Left renal cortex interstitium (tissue), 4 donors: ENCODE measurements at regions not wholly inside any gene's neighbourhood (a gene's known extent, or its start where the extent isn't known, plus 50 kb on each side); places are given as distances from the start of the nearest gene placed in this dataset.

ENCODE experiments used
- DNase-seq, 4 donors: peaks; one replicate each; pipeline ENCODE4 v3.0.0-alpha.2; 2013; ENCODE audit warnings: low read depth in 4 of 4, low spot score in 2 of 4, missing footprints in 1 of 4

GRCh38 chr9:7996558-7996957 is 197.0 kb upstream of the DMAC1 start:
- DNase-seq = no peak

DNA sequence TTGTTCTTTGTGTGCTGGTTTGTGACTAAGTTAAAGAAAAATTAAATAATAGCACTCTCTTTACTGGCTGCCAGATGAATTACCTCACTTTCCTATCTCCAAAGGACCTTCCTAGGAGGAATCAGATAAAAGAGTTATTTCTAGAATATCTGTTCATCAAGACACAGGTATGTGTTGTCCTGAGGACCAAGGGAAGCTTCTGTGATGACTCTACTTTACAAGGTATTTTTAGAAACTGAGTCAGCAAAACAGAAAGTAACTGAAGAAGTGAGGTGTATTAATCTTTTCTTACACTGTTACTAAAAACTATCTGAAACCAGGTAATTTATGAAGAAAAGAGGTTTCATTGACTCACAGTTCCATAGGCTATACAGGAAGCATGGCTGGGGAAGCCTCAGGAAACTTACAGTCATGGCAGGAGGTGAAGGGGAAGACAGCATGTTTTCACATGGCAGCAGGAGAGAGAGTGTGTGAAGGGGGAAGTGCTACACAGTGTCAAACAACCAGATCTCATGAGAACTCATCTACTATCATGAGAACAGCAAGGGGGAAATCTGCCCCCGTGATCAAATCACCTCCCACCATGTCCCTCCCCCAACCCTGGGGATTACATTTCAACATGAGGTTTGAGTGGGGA is 189.2 kb upstream of the DMAC1 start:
- no peak for DNase-seq

- DNase-seq = no peak
Measured at GRCh38 chr9:7984692-7985091, 185.1 kb upstream of the DMAC1 start.

DNA sequence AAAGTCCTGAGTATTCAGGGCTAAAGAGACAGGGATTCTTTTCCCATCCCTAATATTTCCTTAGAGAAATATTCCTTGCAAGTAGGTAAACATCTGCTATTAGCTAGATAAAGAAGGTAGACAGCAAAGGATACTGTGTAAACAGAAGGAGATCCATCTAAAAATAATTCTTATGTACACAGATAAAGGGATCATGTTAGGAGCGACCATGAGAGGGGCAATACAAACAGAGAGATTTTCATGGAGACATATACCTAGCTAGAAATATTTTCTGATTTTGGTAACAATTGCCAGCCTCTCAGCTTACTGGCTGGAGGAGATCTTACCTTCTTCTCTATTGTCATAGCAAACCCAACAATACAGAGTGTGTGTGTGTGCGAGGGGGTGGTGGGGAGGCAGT is 184.6 kb upstream of the DMAC1 start:
- no peak for DNase-seq

DNA sequence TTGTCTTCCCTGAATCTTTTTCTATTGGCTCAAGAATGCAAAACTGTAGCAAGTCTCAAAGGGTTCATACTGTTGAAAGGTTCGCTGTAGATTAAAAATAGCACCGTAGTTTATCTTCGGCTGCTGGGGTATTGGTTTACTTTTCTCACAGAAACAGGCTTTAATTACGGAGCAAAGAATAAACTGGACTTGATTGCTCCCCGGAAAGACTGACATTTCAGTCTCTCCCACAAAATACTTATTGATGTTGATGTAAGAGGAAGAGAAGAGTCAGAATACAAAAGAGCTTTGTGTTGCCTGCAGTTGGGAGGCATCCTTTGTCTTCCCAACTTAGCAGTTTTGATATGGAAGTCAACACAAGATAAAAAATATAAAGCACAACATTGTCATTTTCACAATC is 183.9 kb upstream of the DMAC1 start:
- DNase-seq = no peak

DNA sequence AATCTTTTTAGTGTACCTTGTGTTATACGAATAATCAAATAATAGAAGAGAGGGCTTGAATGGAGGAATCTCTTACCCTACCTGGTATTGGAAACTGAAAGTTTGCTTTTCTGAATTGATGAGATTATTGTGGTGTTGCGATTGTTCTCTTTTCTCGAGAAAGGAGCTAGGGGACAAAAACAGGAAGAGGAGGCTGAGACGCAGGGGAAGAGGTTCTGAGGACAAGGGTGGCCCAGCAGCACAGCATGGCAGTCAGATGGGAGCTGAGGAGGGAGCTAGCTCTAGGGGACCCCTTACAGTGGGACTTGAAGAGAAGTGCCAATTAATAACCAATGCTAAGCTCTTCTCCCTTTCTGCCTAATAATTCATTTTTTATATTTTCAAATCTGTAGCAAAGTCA is 183.3 kb upstream of the DMAC1 start:
- DNase-seq = no peak

GRCh38 chr9:7980691-7981289 is 181.2 kb upstream of the DMAC1 start:
- no peak for DNase-seq

DNA sequence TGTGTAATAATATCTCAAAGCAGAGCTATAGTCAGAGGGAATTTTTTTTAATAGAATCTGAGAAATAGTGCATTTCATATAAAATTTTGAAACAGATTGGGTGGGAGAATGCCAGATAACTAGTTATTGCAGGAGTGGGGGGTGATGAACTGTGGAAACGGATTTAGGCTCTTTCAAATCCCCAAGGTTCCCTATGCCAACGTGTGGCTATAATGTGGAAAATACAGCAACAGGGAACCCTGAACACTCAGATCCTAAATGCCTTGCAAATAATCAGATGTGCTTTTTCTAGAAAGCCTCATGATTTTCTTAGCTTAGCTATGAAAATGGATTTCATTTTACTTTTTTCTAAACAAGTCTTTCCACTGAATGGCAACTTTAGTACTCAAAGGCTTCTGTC is 180.5 kb upstream of the DMAC1 start:
- DNase-seq = no peak

GRCh38 chr9:7979611-7980010 is 180.0 kb upstream of the DMAC1 start:
- no peak for DNase-seq

DNA sequence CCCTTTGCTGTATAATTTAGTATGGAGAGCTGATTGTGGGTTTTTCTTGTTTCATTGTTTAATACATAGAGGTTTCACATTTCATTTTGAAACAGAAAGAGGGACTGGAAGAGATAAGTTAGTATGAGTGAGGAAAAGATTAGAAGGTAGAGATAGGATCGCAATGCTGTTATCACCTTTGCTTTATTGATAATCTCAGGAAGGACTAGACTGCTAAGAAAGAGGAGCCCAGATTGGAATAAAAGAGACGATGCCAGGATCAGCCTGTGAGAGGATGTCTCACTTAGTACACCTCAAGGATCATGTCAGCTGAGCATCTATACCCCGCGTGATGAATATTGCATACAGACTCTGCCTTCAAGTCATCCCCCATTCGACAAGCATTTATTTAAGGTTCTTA is 178.0 kb upstream of the DMAC1 start:
- DNase-seq = no peak

- no peak for DNase-seq
Measured at GRCh38 chr9:7976856-7977255, 177.3 kb upstream of the DMAC1 start.

DNA sequence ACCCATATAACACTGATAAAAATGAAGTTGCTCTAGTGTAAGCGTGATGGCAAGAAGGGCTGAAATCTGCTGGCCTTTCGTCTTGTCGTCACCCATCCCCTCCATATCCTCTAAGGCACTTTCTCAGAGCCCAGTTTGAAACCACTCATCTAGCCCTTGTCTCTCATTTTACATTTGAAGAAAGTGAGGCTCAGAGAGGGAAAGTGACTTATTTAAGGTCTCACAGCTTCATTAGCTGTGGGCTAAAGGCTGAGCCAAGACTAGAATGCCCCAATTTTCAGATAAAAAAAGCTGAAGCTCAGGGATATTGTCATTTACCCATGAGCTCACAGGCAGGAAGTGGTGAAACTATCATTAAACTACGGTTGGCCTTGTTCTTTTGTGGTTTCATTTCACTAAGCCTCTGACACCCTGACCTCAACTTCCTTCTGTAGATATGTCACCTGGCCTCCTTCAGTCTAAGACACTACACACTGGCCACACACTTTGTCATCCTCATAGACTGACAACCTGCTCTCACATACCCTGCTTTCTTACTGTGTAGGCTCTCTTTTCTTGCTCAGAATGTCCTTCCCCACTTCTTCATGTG is 176.7 kb upstream of the DMAC1 start:
- DNase-seq = no peak

DNA sequence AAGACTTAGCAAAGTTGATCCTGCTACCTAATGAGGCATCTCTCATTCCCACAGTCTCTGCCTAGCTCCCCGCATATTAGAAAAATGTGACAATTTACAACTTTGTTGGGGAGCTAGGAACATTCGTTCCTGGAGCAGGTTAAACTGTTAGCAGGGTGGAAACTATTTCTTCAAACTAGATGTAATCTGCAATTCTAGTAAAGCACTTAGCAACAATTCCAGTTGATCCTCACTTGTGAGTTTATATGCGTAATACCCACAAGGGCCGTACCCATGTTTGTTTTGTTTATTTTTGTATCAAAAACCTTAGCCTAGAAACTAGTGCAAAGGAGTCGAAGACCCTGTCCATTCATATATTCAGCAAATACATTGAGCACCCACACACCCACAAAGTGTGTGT is 175.8 kb upstream of the DMAC1 start:
- DNase-seq = no peak

- no peak for DNase-seq
Measured at GRCh38 chr9:7974335-7974960, 174.9 kb upstream of the DMAC1 start.

DNA sequence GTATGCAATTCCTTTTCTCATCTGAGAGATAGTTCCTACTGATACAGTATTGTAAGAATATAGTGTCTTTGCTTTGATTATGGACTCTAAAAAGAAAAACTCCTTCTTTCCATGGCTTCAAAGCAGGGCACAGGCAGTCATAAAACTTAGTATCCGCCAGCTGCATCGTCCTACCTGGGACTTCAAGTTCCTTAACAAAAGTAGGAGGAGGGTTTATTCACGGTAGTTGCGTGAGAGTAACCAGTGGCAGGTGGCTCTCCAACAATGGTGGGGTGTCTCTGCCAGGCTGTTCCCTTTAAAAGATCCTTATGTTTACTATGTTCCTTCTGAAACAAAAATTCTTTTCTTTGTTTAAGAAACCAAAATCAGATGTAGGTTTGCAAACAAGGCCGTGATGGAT is 173.5 kb upstream of the DMAC1 start:
- no peak for DNase-seq

GRCh38 chr9:7970681-7971330 is 171.2 kb upstream of the DMAC1 start:
- DNase-seq = no peak

DNA sequence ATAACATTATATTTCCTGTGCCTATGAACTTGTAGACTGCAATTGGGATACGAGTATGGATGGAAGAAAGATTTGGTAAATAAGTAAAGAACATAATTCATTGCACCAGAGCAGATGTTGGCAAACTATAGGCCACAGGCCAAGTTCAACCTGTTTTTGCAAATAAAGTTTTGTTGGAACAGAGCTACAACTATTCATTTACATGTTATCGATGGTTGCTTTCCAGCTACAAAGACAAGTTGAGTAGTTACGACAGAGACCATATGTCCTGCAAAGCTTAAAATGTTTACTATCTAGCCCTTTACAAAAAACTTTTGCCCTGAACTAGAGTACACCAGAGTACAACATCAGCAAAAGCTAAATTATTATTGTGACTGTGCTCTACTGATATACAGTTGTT is 169.1 kb upstream of the DMAC1 start:
- DNase-seq = no peak

DNA sequence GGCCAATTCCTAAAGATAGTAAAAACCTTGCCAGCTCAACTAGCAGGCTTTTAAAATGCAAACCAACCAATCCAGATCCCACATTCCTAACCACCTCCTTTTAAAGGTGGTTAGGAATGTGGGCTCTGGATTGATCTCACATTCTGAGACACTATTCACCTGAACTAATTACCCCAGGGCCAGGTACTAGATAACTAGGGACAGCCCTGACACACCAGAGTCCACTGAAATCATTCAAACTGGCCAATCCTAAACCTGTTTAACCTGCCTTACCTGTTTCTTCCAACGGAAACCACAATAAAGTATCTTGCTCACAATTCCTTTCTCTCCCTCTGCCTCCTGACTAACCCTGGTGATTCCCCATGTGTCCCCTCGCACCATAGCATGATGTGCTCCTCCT is 168.3 kb upstream of the DMAC1 start:
- no peak for DNase-seq

DNA sequence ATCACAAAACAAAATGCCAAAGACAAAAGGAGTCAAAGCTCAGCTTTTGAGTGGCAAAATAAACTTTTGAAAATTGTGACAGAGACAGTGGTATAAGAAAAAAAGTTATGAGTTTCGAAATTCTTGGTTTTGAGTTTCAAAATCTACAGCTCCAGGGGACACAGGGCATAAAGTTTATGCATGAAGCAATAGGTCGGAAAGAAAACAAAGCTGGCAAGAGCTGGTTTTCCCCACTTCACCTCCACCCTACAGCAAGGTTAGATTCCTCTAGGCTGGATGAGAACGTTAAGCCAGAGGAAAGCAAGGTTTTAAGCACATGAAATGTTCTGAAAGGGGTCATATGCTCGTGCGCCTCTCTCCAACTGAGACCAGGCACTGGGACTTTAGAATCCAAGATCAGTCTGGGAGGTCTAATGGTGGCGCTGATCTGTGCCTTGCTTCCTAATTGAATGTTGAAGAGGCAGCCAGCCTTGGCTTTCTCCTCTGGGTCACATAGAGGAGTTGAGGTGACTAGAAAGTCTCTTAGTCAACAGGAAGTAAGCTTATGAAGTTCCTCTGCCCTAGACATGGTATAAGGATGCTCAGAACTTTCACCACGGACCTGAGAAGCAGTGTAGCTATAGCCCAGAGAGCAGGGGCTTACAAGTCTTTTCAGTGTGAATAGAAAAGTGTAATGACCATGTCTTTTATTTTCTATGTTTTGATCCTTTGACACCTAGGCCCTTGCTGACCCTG is 167.7 kb upstream of the DMAC1 start:
- no peak for DNase-seq

GRCh38 chr9:7965063-7965462 is 165.5 kb upstream of the DMAC1 start:
- DNase-seq = no peak

DNA sequence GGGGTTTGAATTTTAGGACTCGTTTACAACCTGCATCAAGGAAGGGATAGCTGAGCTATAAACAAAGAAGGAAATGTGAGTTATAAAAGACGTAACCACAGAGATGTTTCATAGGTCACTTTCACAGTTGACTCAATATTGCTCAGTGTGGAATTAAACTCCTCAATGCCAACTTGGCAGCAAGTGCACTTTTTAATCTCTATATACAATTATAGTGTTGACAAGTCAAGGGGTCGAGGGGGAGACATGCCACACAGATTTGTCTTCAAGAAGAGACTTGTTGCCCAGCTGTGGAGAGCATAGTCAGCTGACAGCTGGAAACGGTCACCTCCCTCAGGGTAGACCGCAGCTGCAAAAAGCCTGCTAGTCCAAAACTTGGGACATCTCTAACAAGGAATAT is 163.4 kb upstream of the DMAC1 start:
- no peak for DNase-seq
